Panc1 (cell line): ENCODE measurements at regions not wholly inside any gene's neighbourhood (a gene's known extent, or its start where the extent isn't known, plus 50 kb on each side); places are given as distances from the start of the nearest gene placed in this dataset.

Experiments
- ATAC-seq: fragments of 200-7000 bp; cut with Tn5 transposase; 2 replicates; pipeline ENCODE4 v1.9.1; 2020; ENCODE audit warnings: mild to moderate bottlenecking, moderate library complexity
- BruUV-seq: library from RNA; stranded (reverse); fragments of 400-500 nt; replicated peaks from 2 replicates; lab custom pipeline; 2021; lab: Mats Ljungman, UMichigan
- CTCF ChIA-PET: fragments of 300-600 bp; sonication (Branson Sonifier 250); formaldehyde crosslinking; loops from one replicate; lab custom pipeline; 2022; ENCODE audit warnings: antibody characterized with exemption; lab: Charles Lee
- POLR2A ChIA-PET: fragments of 300-600 bp; sonication (Branson Sonifier 250); formaldehyde crosslinking; loops from one replicate; lab custom pipeline; 2022; ENCODE audit warnings: antibody characterized with exemption; lab: Charles Lee
- DNase-seq: peaks from one replicate; pipeline ENCODE4 v3.0.0-alpha.2; 2010; ENCODE audit warnings: low read depth, low spot score
- H3K27ac ChIP-seq: 2 replicates; pipeline ENCODE4 v1.5.1; 2011; ENCODE audit warnings: mild to moderate bottlenecking, low read length, inconsistent platforms
- H3K27me3 ChIP-seq: fragments of 200-500 bp; sonication (Bioruptor generic); 2 replicates; pipeline ENCODE4 v1.6.0; 2014; ENCODE audit warnings: low read length, inconsistent platforms; ENCODE audit not compliant: control insufficient read depth, insufficient read depth
- H3K36me3 ChIP-seq: fragments of 200-500 bp; sonication (Bioruptor generic); 2 replicates; pipeline ENCODE4 v1.5.1; 2014; ENCODE audit warnings: inconsistent platforms, mild to moderate bottlenecking, low read length, moderate library complexity; ENCODE audit not compliant: control insufficient read depth, insufficient read depth
- H3K4me1 ChIP-seq: 2 replicates; pipeline ENCODE4 v1.5.1; 2011; ENCODE audit warnings: inconsistent platforms, mild to moderate bottlenecking, low read length, moderate library complexity; ENCODE audit not compliant: control insufficient read depth, insufficient read depth
- H3K4me3 ChIP-seq, 2 experiments: 2 replicates each; pipeline ENCODE4 v1.5.1; 2011 to 2012; ENCODE audit warnings: low read depth in 2 of 2, low read length in 2 of 2, mild to moderate bottlenecking in 2 of 2, inconsistent platforms in 1 of 2, moderate library complexity in 1 of 2
- H3K9me3 ChIP-seq: fragments of 200-500 bp; sonication (Bioruptor generic); 2 replicates; pipeline ENCODE4 v1.5.1; 2014; ENCODE audit warnings: low read depth, mild to moderate bottlenecking, inconsistent platforms, low read length, moderate library complexity; ENCODE audit not compliant: control insufficient read depth, insufficient read depth
- CTCF ChIP-seq: fragments of 450-650 bp; IDR thresholded peaks from 2 replicates; pipeline ENCODE4 v1.5.1; 2017; ENCODE audit warnings: mild to moderate bottlenecking
- POLR2AphosphoS5 ChIP-seq: IDR thresholded peaks from 2 replicates; pipeline ENCODE4 v1.6.1; 2012; ENCODE audit warnings: mild to moderate bottlenecking, low read depth, low read length, moderate library complexity
- REST ChIP-seq, 2 experiments: IDR thresholded peaks; 2 replicates each; pipeline ENCODE4 v1.6.1; 2011 to 2012; ENCODE audit warnings: low read depth in 2 of 2, control low read depth in 1 of 2, low read length in 1 of 2, mild to moderate bottlenecking in 1 of 2, moderate library complexity in 1 of 2; ENCODE audit not compliant: insufficient read depth in 1 of 2
- SIN3A ChIP-seq: IDR thresholded peaks from 2 replicates; pipeline ENCODE4 v1.6.1; 2012; ENCODE audit warnings: low read depth, mild to moderate bottlenecking, low read length, moderate library complexity, borderline replicate concordance; ENCODE audit not compliant: insufficient read depth
- TCF7L2 ChIP-seq: IDR thresholded peaks from 2 replicates; pipeline ENCODE4 v1.6.1; 2011; ENCODE audit warnings: mild to moderate bottlenecking, low read depth, low read length, inconsistent platforms
- in situ Hi-C: cut with HindIII; loops from 2 replicates; pipeline ENCODE4 v1.10.0; 2016; ENCODE audit warnings: low sequenced_read_pairs, low pct_unique_long_range_greater_than_20kb
- intact Hi-C: fragments of 100-400 bp; cut with micrococcal nuclease; formaldehyde crosslinking; loops from one replicate; pipeline ENCODE4 v1.10.0; 2022; ENCODE audit not compliant: unreplicated experiment

DNA sequence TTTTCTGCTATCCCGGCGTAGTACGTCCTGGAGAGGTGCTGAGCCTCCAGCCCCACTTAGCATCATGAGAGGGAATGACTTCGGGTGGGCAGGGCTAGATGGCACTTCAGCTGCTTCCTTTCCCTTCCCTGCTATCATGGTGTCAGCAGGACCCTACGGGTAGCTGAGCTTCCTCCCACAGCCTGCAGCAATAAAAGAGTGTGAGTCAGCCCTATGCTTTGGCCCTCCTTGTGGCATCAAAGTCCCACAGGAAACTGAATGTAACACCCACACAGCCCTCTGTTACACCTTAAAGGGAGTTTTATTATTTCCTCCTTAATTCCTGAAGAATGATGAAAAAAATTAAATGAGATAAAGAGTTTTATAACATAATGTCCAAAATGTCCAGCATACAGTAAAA is 458.1 kb downstream of the RPS24 start:
- no TSS peak for BruUV-seq
- TF ChIP-seq TCF7L2 (no peak), REST (IDR thresholded peaks at IDR 0.05; ENCODE audit: insufficient read depth in 1 of 2, low read depth in 2 of 2, low read length in 1 of 2) (no peak), SIN3A (no peak), POLR2AphosphoS5 (no peak), CTCF (no peak)
- H3K4me1 ChIP-seq, result no peaks in the 10 kb centered on the region
- no peak overlapping the region for H3K27ac ChIP-seq
- no peak overlapping the region for H3K4me3 ChIP-seq
- in situ Hi-C loops, result no loop called here
- ChIA-PET CTCF (no interaction called here), POLR2A (no interaction called here)
- H3K27me3 ChIP-seq, result no peaks in the 10 kb centered on the region; the same call in 1 of the 2 replicates
- H3K36me3 ChIP-seq, result no peaks in the 10 kb centered on the region
- intact Hi-C loops, result no loop called here
- H3K9me3 ChIP-seq, result peaks cover 16% of the 10 kb centered on the region
- DNase-seq, result no peak
- ATAC-seq, result no peak

- ChIA-PET POLR2A (no interaction called here), CTCF (no interaction called here)
- TF ChIP-seq POLR2AphosphoS5 (no peak), TCF7L2 (no peak), SIN3A (no peak), REST (IDR thresholded peaks at IDR 0.05; ENCODE audit: insufficient read depth in 1 of 2, low read depth in 2 of 2, low read length in 1 of 2) (no peak), CTCF (no peak)
- in situ Hi-C loops, result no loop called here
- DNase-seq, result no peak
- H3K36me3 ChIP-seq, result no peaks in the 10 kb centered on the region
- BruUV-seq, result no TSS peak
- ATAC-seq, result no peak
- intact Hi-C loops, result no loop called here
- H3K9me3 ChIP-seq, result peaks cover 16% of the 10 kb centered on the region
- H3K4me3 ChIP-seq, result no peak overlapping the region
- H3K27ac ChIP-seq, result no peak overlapping the region
- no peaks in the 10 kb centered on the region; the same call in 1 of the 2 replicates for H3K27me3 ChIP-seq
- H3K4me1 ChIP-seq, result no peaks in the 10 kb centered on the region
These were observed 458.8 kb downstream of the RPS24 start for GRCh38 chr10:78492424-78492823.
